HUES6 (cell line): ENCODE measurements at regions not wholly inside any gene's neighbourhood (a gene's known extent, or its start where the extent isn't known, plus 50 kb on each side); places are given as distances from the start of the nearest gene placed in this dataset.
"Not testable (repeated sequence)": the region's sequence is repeated elsewhere in the genome, so short reads cannot be mapped to it uniquely, and the experiment has no call there.

ENCODE experiments used
- H3K27ac ChIP-seq: 2 replicates; pipeline ENCODE4 v1.7.0; 2013; ENCODE audit warnings: low read depth, mild to moderate bottlenecking, low read length, inconsistent platforms
- H3K27me3 ChIP-seq: 2 replicates; pipeline ENCODE4 v1.6.1; 2013; ENCODE audit warnings: low read length; ENCODE audit not compliant: control insufficient read depth, insufficient read depth
- H3K36me3 ChIP-seq: 2 replicates; pipeline ENCODE4 v1.6.1; 2013; ENCODE audit warnings: low read length; ENCODE audit not compliant: control insufficient read depth, insufficient read depth
- H3K4me1 ChIP-seq: 2 replicates; pipeline ENCODE4 v1.6.1; 2013; ENCODE audit warnings: low read length; ENCODE audit not compliant: control insufficient read depth, insufficient read depth
- H3K4me3 ChIP-seq: 2 replicates; pipeline ENCODE4 v1.5.1; 2013; ENCODE audit warnings: low read depth, low read length
- H3K9ac ChIP-seq: one replicate; pipeline ENCODE4 v1.6.1; 2013; ENCODE audit warnings: mild to moderate bottlenecking, low read length
- H3K9me3 ChIP-seq: 2 replicates; pipeline ENCODE4 v1.6.1; 2013; ENCODE audit warnings: low read depth, low read length; ENCODE audit not compliant: control insufficient read depth, insufficient read depth

DNA sequence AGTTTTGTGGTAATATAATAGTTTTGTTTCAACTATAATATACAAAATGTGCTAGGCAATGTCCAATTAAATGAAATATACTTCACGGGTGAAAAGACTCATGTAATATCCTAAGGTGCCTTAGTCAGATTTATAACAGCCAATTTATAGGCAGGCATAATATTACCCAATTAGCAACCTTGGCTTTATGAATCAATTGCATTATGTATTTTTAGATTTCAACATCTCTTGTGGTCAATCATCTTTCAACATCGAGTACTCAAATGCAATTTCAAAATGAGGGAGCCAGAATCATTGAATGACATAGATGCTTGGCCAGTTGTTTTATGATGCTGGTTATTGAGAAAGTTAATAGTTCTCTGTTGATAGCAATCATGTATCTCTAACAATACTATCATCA is 110.3 kb upstream of the SP8 start:
- Histone ChIP-seq H3K4me3 (no peak overlapping the region), H3K36me3 (peaks cover 7% of the 10 kb centered on the region; the same call in 1 of the 2 replicates), H3K27me3 (no peaks in the 10 kb centered on the region), H3K9me3 (peaks cover 14% of the 10 kb centered on the region), H3K9ac (no peak overlapping the region), H3K27ac (no peak overlapping the region), H3K4me1 (no peaks in the 10 kb centered on the region)

DNA sequence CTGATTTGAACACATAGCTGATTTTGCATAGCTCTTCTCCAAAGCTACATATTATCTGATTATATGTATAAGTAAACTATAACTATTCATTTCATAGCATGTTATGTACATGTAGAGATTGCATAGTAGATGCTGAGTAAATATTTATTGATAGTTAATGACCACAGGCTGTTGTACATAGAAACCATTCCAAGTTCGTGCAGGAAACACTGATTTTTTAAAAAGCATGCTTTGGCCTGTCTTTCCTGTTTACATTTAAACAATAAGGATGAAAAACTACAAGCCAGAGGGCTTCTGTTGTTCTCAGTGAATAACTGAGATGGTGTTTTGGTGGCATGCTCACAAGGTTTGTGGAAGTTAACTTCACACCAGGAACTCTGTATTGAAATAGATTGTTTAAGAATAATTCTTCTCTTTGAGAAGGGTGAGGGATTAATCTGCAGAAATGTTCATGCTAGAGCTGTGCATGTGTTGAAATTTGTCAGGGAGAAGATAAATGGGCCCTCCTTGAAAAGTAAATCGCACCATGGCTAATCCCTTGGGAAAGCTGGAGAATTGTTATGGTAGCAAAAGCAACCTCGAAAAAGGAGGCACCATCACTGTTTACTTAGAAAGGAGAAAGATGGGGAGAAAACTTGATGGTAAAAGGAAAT is 120.2 kb upstream of the SP8 start:
- Histone ChIP-seq H3K36me3 (no peaks in the 10 kb centered on the region; the same call in 1 of the 2 replicates), H3K4me1 (no peaks in the 10 kb centered on the region), H3K9ac (no peak overlapping the region), H3K9me3 (peaks cover 1% of the 10 kb centered on the region; the same call in 1 of the 2 replicates), H3K4me3 (no peak overlapping the region), H3K27ac (no peak overlapping the region), H3K27me3 (no peaks in the 10 kb centered on the region)

GRCh38 chr7:20911081-20911480 is 124.4 kb upstream of the SP8 start:
- Histone ChIP-seq H3K9me3 (no peaks in the 10 kb centered on the region), H3K4me1 (no peaks in the 10 kb centered on the region), H3K36me3 (no peaks in the 10 kb centered on the region), H3K4me3 (no peak overlapping the region), H3K27ac (no peak overlapping the region), H3K27me3 (no peaks in the 10 kb centered on the region), H3K9ac (no peak overlapping the region)

- no peak overlapping the region for H3K27ac ChIP-seq
- no peak overlapping the region for H3K9ac ChIP-seq
- no peaks in the 10 kb centered on the region for H3K36me3 ChIP-seq
- H3K4me3 ChIP-seq = no peak overlapping the region
- no peaks in the 10 kb centered on the region for H3K9me3 ChIP-seq
- H3K4me1 ChIP-seq = no peaks in the 10 kb centered on the region
- no peaks in the 10 kb centered on the region for H3K27me3 ChIP-seq
Measured at GRCh38 chr7:20913853-20914252, 127.2 kb upstream of the SP8 start.

DNA sequence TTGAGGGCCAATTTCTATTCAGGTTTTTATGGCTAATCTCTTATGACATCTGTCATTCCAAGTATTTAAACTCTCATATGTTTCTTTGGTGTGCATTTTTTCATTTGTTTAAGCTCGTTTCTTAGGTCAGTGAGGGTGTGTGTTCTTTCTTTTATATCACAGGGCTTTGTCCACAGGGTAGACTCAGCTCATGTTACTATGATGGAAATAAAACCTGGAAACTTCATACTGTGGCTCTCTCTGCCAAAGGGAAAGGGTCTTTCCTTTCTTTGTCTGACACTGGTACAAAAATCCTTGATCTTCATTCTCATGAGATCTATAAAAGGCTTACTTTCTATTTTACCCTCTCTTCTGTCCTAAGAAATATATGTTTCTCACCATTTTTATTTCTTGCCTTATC is 129.6 kb upstream of the SP8 start:
- Histone ChIP-seq H3K27me3 (no peaks in the 10 kb centered on the region), H3K27ac (no peak overlapping the region), H3K9ac (no peak overlapping the region), H3K9me3 (no peaks in the 10 kb centered on the region), H3K36me3 (no peaks in the 10 kb centered on the region), H3K4me3 (no peak overlapping the region), H3K4me1 (no peaks in the 10 kb centered on the region)

DNA sequence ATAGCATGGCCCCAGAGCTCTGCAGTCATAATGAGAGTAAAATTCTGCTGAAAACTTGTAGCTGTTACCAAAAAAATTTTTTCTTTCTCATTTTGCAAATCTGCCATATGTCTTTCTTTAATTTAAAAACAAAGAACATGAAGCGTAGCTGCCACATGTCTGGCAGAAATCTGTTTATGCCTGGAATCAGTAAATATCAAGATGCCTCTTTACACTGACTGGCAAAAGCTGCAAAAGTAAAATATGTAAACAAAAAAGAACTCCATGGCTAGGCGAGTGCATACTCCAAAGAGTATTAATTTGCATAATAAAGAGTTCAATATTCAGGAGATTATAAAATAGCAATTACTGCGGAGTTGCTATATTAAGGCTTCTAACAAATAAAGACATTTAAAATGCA is 130.9 kb upstream of the SP8 start:
- H3K27me3 ChIP-seq = no peaks in the 10 kb centered on the region
- no peak overlapping the region for H3K27ac ChIP-seq
- no peak overlapping the region for H3K4me3 ChIP-seq
- no peaks in the 10 kb centered on the region for H3K9me3 ChIP-seq
- no peak overlapping the region for H3K9ac ChIP-seq
- no peaks in the 10 kb centered on the region for H3K36me3 ChIP-seq
- no peaks in the 10 kb centered on the region for H3K4me1 ChIP-seq

GRCh38 chr7:20918156-20918555 is 131.5 kb upstream of the SP8 start:
- Histone ChIP-seq H3K4me1 (no peaks in the 10 kb centered on the region), H3K9ac (no peak overlapping the region), H3K36me3 (no peaks in the 10 kb centered on the region), H3K27ac (no peak overlapping the region), H3K4me3 (no peak overlapping the region), H3K27me3 (no peaks in the 10 kb centered on the region), H3K9me3 (no peaks in the 10 kb centered on the region)

DNA sequence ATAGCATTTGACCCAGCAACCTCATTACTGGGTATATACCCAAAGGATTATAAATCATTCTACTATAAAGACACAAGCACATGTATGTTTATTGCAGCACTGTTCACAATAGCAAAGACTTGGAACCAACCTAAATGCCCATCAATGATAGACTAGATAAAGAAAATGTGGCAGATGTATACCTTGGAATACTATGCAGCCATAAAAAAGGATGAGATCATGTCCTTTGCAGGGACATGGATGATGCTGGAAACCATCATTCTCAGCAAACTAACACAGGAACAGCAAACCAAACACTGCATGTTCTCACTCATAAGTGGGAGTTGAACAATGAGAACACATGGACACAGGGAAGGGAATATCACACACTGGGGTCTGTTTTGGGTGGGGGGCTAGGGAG is 140.5 kb upstream of the SP8 start:
- H3K9ac ChIP-seq, H3K27me3 ChIP-seq, H3K4me3 ChIP-seq, H3K36me3 ChIP-seq, H3K4me1 ChIP-seq, H3K9me3 ChIP-seq, H3K27ac ChIP-seq: not testable (repeated sequence)

GRCh38 chr7:20927976-20928375 is 141.3 kb upstream of the SP8 start:
- Histone ChIP-seq H3K36me3 (no peaks in the 10 kb centered on the region), H3K4me3 (no peak overlapping the region), H3K4me1 (no peaks in the 10 kb centered on the region), H3K9ac (no peak overlapping the region), H3K9me3 (no peaks in the 10 kb centered on the region), H3K27ac (no peak overlapping the region), H3K27me3 (no peaks in the 10 kb centered on the region)

DNA sequence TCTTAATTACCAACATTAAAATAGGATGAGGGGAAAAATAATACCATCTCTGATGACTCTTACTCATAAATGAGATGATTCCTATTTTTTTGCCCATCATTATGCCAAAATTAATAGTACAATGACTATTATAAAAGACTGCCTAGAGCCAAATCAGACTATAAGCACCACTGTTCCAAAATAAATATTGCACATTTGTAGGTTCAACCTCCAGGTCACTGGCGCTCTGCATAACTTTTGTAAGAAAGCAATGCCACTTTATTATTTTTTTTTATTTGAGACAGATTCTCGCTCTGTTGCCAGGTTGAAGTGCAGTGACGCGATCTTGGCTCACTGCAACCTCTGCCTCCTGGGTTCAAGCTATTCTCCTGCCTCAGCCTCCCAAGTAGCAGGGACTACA is 142.5 kb upstream of the SP8 start:
- H3K9ac ChIP-seq = no peak overlapping the region
- no peaks in the 10 kb centered on the region for H3K27me3 ChIP-seq
- no peak overlapping the region for H3K27ac ChIP-seq
- no peaks in the 10 kb centered on the region for H3K9me3 ChIP-seq
- no peaks in the 10 kb centered on the region for H3K36me3 ChIP-seq
- H3K4me1 ChIP-seq = no peaks in the 10 kb centered on the region
- H3K4me3 ChIP-seq = no peak overlapping the region

DNA sequence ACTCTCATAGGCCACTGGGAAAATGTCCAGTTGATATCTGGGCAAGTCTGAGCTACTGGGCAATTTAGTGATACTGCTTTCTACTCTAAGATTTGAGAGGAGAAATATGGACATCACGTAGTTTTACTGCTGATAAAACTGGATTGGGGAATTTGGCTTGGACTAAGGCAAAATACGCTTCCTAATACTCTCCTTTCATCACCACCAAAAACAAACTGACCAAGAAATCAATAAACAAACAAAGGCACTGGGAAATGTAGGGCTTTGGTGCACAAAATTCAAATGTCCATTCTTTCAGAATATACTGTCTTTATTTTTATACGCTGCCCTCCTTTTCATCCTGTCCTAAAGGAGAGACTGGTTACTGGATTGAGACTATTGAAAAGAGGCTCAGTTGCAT is 145.1 kb upstream of the SP8 start:
- Histone ChIP-seq H3K9ac (no peak overlapping the region), H3K4me1 (no peaks in the 10 kb centered on the region), H3K27ac (no peak overlapping the region), H3K36me3 (no peaks in the 10 kb centered on the region), H3K27me3 (no peaks in the 10 kb centered on the region), H3K4me3 (no peak overlapping the region), H3K9me3 (no peaks in the 10 kb centered on the region)
